Stimulated activated CD4-positive, alpha-beta T cell treated with anti-CD3 and anti-CD28 coated beads, Interleukin-15, amount 100 ng/mL, for 24 hours (primary cell): ENCODE measurements at regions not wholly inside any gene's neighbourhood (a gene's known extent, or its start where the extent isn't known, plus 50 kb on each side); places are given as distances from the start of the nearest gene placed in this dataset.
"Not testable (repeated sequence)": the region's sequence is repeated elsewhere in the genome, so short reads cannot be mapped to it uniquely, and the experiment has no call there.

Experiments
- DNase-seq: peaks from one replicate; pipeline ENCODE4 v3.0.0-alpha.2; 2020

DNA sequence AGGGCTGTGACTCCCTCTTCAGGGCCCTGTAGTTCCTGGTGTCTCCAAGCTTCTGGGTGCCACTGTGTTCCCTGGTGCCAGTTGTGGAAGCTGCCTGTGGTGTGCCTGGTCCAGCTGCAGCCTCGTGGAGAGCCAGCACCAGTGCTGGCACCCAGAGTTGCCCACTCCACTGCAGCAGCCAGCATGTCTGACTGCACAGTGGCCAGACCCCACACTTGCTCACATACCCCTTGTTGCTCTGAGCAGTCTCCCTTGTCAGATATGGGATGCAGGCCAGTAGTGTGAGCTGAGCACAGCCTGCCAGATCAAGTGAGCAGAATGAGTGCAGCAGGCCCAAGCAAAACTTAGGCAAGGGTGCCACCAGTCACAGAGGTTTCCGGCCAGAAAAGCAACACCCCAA lies 108.6 kb downstream of the ZMAT1 start:
- DNase-seq: no peak

GRCh38 chrX:101817739-101818138 lies 114.1 kb downstream of the ZMAT1 start:
- DNase-seq: not testable (repeated sequence)

DNA sequence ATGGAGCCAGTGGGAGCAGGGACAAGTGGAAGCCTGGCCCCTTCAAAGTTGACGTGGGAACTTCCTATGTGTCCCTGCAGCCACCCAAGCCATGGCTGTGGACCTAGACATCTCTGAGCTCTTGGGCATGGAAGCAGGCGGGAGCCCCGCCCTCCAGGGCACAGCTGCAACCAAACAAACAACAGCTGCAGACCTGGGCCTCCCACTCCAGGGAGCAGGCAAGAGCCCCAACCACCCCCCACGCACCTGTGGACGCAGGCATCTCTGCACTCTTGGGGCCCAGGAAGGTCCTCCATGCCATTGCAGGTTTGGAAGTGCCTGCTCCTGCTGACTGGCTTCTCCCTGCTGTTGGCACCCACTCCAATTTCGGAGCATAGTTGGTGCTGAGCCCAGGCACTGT lies 118.6 kb downstream of the ZMAT1 start:
- DNase-seq: no peak

- no peak for DNase-seq
Observed at GRCh38 chrX:101803451-101803850, 128.4 kb downstream of the ZMAT1 start.

- DNase-seq: peak; percentile 83
Observed at GRCh38 chrX:101799387-101799786, 132.4 kb downstream of the ZMAT1 start.

GRCh38 chrX:101787934-101788333 lies 128.3 kb upstream of the ARMCX2 start:
- DNase-seq: no peak

DNA sequence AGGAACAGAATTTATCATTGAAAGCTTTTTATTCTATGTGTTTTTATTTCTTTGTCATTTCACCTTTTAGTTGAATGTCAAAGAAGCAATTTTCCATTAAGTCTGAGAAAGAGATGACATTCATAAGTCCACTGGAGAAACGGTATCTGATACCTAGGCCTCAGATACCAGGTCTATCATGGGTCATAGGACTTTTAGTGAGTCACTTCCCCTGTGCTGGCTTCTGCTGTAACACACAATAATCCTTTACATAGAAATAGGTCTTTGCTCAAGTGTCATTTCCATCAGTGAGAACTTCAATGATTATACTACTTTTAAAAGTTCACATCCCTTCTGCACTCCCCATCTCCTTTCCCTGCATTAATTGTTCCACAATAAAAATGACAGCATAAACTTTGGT lies 125.5 kb upstream of the ARMCX2 start:
- DNase-seq: no peak

DNA sequence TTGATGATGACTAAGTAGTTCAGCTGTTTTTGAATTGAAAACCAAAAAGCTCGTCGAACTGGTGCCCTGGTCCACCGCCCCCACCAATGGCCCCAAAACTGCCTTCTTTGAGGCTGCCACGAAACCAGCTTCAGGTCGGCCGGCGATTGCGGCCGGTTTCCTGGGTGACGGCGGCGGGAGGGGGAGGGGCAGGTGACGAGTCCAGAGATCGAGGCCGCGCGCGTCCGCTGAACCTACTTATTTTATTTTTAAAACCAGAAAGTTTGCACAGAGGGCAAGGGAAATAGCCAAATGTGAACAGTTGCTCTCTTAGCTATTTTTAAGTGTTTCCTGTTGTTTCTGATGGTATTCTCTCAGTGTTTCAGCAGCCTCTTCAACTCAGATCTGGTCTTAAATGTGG lies 120.8 kb upstream of the ARMCX2 start:
- not testable (repeated sequence) for DNase-seq

DNA sequence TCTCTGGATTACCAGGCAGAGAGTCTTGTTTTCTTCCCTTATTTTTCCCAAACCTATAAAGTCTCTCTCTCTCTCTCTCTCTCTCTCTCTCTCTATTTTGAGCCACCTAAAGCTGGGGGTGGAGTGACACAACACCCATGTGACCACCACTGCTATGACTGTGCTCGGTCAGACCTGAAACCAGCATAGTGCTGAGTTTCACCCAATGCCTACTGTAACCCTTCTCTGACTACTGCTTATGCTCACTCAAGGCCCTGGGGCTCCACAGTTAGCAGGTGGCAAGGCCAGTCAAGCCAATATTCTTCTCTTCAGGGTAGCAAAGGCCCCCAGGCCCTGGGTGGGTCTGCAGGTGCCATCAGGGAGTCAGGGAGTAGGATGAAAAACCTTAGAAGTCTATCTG lies 114.7 kb upstream of the ARMCX2 start:
- no peak for DNase-seq

GRCh38 chrX:101764538-101764937 lies 104.9 kb upstream of the ARMCX2 start:
- DNase-seq: no peak

DNA sequence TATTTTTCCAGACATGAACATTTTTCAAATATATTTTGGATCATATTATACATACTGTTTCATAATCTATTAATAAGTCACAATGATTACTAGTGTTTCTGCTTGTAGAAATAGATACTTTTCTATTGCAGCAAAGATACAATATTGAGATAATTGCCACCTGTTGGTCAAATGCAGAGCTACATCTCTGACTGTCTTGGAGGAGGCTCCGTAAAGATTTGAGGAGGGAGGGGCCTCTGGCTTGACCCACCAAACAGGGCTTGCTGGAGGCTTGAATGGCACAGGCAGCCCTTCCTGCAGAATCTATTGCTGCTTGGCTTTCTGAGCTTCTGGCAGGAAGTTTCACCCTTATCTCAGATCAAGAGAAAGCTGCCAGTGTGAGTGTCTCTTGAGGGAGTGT lies 99.3 kb upstream of the ARMCX2 start:
- DNase-seq: peak; percentile 33

DNA sequence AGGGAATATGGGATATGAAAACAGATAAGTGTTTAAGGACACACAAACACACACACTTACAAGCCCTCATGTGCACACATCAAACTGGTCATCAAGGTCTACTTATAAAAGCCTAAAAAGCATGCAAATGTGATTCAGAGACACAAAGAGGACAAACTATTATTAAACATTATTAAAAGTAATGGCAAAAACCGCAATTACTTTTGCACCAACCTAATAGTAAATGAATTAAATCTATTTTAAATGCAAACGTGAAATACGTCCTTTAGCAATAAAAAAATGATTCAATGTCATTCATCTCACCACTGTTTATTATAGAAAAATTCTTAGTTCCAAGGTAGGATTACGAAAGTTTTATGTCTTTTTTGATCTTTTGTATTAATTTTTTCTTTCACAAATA lies 91.1 kb upstream of the ARMCX2 start:
- DNase-seq: no peak

DNA sequence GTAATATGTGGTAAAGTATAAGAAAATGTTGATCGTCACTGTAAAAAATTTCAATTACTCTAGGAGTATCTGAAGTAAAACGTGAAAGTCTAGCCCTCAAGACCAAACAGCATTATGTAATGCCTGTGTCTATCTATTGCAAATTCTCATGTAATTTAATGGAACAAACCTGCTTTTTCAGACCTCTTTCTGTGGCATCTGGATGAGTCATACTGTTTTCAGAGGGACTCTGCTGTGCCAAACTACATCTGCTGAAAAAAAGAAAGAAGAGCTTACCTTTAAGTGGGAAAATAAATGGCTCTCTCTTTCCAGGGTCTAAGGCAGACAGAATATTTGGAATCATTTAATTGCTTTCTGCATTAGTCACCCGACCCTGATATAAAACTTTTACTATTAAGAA lies 89.8 kb upstream of the ARMCX2 start:
- no peak for DNase-seq

DNA sequence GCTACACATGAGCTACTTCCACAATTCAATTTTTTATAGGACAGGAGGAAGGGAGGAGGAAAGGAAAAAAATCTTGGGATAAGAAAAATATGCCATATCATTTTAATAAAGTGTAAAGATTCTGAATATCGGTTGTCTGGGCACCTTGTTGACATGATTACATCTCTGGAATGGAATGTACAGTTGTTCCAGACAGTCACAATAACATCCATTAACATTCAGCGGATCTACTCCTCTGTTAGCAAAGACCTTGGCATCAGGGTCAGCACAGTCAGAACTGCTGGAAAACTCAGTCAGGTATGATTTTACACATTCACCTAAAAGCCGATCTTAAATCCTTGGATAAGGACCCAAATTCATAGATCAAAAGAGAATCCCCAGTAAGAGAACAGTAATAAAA lies 85.4 kb upstream of the ARMCX2 start:
- no peak for DNase-seq

GRCh38 chrX:101744085-101744484 lies 84.4 kb upstream of the ARMCX2 start:
- no peak for DNase-seq

GRCh38 chrX:101740642-101741041 lies 81.0 kb upstream of the ARMCX2 start:
- no peak for DNase-seq

DNA sequence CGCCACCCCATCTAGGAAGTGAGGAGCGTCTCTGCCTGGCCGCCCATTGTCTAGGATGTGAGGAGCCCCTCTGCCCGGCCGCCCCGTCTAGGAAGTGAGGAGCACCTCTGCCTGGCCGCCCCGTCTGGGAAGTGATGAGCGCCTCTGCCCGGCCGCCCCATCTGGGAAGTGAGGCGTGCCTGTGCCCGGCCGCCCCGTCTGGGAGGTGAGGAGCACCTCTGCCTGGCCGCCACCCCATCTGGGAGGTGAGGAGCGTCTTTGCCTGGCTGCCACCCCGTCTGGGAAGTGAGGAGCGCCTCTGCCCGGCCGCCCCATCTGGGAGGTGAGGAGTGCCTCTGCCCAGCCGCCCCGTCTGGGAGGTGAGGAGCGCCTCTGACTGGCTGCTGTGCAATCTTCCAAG lies 79.2 kb upstream of the ARMCX2 start:
- DNase-seq: not testable (repeated sequence)

GRCh38 chrX:101738411-101738810 lies 78.8 kb upstream of the ARMCX2 start:
- not testable (repeated sequence) for DNase-seq

- no peak for DNase-seq
Observed at GRCh38 chrX:101736651-101737050, 77.0 kb upstream of the ARMCX2 start.

DNA sequence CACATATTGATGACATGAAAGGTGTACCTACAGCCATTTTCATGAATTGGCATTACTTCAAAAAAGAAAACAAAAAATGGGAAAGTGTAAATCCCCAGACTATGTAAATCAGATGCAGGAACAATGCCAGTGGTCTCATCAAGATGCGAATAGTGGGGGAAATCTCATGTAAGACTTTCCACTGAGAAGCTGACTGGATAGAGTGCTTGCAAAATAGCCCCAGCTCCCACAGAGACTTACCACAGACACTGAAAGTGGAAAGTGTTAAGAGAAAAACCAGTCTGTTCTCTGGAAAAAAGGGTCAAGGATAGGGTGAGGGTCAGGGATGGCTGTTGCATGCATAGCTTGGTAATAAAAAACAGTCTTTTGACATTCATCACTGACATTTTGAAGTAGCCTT lies 73.2 kb upstream of the ARMCX2 start:
- no peak for DNase-seq

DNA sequence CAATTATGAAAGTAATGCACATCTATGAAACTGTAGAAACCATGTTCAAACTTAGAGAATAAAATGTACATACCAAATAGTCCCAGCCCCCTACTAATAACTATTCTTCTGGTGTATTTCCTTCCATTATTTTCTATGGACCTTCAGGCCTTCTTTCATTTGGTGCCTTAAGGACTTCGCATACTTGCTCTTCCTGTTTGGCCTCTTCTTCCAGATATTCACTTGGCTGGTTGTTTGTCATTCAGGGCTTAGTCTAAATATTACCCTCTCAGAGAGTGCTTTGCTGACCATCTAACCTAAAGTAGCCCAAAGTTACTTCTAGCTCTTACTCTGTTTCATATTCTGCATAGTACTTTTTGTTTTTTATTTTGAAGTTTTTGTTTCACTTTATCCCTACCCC lies 70.3 kb upstream of the ARMCX2 start:
- DNase-seq: no peak
